ENCODE measurements at regions not wholly inside any gene's neighbourhood (a gene's known extent, or its start where the extent isn't known, plus 50 kb on each side); places are given as distances from the start of the nearest gene placed in this dataset.

DNA sequence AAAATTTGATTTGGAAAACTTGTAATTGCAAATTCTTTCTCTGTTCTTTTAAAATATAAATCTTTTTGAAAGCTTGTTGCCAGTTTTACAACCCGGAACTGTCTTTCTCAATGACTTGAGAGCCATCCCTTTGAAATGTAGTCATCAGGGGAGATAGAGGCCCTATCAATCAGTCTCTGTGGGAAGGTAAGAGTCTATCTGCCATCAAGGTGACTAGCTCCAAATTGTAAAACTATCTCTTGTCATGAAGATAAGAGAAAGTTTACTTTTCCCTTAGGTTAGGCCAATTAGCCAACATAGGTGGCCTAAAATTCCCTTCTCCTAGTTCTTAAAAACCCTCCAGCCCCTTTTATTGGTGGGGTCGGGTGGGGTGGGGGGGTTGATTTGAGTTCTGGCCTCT lies 469.1 kb upstream of the IRAK1BP1 start:
- no peak for DNase-seq

- no peak for DNase-seq
Measured at GRCh38 chr6:78400076-78400475, 467.3 kb upstream of the IRAK1BP1 start.

GRCh38 chr6:78427386-78427785 lies 440.0 kb upstream of the IRAK1BP1 start:
- DNase-seq = no peak

- no peak for DNase-seq
Measured at GRCh38 chr6:78430521-78430920, 436.8 kb upstream of the IRAK1BP1 start.

DNA sequence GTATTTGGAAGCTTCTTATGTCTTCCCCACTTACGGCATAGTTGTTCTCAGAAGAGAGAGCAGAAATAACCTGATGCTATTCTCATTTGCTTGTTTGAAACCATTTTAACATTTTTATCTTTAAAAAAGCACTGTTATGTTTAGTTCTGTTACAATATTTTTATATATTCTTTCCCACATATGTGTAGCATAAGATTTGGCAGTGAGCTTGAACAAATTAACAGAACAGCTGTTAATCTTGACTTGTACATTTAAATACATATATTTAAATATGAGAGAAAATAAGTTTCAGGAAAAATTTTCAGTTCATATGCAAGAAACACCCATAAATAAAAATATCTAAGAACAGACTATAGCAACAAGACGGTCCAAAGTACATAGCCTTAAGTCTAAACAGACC lies 431.7 kb upstream of the IRAK1BP1 start:
- DNase-seq = no peak

- no peak for DNase-seq
Measured at GRCh38 chr6:78436335-78436734, 431.0 kb upstream of the IRAK1BP1 start.

DNA sequence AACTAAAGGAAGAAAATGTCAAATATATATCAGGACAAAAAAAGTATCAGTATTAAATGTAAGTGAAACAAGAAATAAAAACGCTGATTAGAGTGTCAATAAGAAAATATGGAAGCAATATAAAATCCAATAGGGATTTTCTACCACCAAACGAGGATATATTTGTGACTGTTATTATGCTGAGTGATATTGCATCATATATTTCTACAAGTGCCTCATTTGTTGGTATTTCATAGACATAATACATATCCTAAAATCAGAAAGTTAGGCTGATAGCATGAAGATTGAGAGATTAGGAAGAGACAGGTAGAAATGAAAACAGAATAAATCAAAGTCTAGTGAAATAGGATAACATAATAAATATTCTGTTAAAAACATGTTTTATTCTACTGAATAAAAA lies 429.2 kb upstream of the IRAK1BP1 start:
- DNase-seq = no peak

GRCh38 chr6:78460711-78461110 lies 406.6 kb upstream of the IRAK1BP1 start:
- no peak for DNase-seq

- no peak for DNase-seq
Measured at GRCh38 chr6:78462728-78463127, 404.6 kb upstream of the IRAK1BP1 start.

GRCh38 chr6:78465059-78465634 lies 402.2 kb upstream of the IRAK1BP1 start:
- DNase-seq = no peak

GRCh38 chr6:78476561-78476960 lies 390.8 kb upstream of the IRAK1BP1 start:
- no peak for DNase-seq

DNA sequence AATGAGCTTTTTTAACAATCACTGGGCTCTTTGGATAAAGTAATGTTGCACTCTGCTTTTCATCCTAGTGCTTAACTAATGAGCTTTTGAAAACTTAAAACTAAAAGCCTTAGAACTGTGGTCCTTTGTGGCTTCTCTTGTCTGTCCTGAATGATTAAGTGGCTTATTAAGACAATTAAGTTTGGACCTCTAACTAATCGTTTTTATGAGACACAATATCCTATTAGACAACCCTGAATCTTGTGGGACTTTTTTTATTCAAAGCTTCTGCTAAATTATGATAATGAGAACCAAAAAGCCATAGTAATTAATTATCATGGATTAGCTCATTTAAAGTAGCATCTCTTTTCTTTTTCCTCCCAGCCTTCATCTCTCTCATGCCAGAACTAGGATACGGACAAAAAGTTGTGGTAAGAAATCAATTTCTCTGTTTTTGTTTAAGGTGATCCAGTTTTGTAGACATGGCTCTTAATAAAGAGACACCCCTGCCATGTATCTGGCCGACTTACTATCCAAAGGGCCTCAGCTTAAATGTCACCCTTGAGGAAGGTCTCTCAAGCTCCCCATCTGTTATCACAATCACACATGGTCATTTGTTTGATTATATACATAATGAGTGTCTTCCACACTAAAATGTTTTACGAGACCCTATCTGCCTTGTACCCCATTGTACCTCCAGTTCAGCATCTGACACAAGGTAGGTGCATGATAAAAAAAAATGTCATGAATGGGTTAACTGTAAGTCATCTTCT lies 384.4 kb upstream of the IRAK1BP1 start:
- DNase-seq = no peak

GRCh38 chr6:78483553-78484197 lies 383.7 kb upstream of the IRAK1BP1 start:
- DNase-seq = no peak

GRCh38 chr6:78484198-78485064 lies 382.9 kb upstream of the IRAK1BP1 start:
- DNase-seq = no peak

DNA sequence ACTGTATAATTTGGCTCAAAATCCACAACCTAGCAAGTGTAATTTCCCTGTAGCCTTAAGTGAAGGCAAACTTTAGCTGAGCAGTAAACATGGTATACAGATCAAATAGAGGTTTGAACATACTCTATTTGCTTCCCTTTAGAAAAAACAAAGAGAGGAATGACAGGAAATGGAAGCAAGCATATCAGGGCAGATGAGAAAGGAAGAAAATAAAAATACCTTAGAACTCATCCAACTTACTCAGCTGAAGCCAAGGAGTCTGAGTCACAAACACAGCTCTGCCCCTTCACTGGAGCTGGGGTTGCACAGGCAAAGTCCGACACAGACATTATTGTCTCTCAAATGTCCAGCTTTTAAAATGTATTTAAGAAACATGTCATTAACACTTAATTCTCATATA lies 379.9 kb upstream of the IRAK1BP1 start:
- DNase-seq = no peak

- DNase-seq = no peak
Measured at GRCh38 chr6:78489874-78490273, 377.5 kb upstream of the IRAK1BP1 start.

DNA sequence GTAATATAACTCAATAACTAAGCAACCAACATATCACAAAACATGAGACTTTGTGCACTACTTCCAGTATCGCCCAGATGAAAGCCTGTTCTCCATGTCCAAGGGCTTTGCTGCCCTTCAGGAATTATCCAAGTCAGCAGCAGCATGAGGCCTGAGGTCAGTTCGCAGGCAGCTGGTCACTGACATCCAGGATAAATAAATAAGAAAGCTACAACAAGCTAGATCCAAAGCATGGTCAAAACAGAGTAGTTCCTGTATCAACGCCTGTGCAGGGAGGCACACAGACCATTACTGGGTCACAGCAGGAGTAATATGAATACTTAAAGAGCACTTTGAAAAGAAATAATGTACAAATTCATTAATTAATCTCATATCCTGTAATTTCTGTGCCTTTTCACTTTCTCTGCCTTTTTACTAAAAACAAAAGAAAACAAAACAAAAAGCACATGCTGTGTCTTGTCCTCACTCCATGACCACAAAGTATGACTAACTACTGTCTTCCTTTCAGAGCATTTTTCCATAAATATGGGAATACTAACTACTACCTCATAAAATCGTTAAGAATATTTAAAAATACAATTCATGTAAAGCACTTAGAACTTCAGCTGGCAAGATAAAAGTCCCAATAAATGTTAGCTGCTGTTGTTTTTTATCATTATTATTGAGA lies 374.9 kb upstream of the IRAK1BP1 start:
- no peak for DNase-seq

GRCh38 chr6:78500299-78501089 lies 366.9 kb upstream of the IRAK1BP1 start:
- no peak for DNase-seq

DNA sequence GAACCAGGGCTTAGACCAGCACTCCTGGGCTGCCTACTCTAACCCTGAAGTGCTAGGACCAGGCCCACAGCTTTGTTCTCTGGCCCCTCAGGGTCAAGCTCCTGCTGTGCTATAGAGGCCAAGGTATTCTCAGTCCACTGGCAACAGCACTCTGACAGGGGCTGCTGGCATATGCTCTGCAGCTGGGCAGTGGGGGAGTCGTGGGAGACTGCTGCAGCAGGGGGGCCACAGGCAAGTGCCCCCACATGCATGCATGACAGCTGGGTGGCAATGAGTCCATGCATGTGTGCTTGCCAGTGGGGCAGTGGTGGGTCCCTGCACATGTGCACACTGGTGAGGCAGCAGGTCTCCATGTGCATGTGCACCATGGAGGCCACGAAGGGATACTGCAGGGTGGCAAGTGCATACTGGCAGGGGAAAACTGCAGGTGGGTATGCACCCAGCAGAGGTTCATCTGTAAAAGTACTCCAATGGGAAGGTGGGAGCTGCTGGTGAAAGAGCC lies 364.9 kb upstream of the IRAK1BP1 start:
- DNase-seq = no peak

DNA sequence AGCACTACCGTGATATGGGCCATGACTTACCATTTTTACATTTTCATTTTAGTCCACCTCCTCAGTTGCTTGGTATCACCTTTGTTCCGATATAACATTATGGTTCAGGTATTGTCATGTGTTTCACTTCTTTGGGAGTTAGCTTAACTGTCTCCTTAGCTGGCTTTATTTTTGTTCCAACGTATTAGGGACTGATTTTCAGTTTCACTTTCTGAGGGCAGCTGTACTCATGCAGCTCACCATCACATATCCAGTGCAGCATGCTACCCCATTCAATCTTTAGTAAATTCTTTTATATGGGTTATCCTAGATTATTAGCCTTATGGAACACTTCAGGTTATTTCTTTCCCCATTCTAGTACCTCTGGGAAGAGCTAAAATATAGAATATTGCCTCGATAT lies 362.2 kb upstream of the IRAK1BP1 start:
- no peak for DNase-seq

- no peak for DNase-seq
Measured at GRCh38 chr6:78511009-78511408, 356.3 kb upstream of the IRAK1BP1 start.

- DNase-seq = no peak
Measured at GRCh38 chr6:78513856-78514255, 353.5 kb upstream of the IRAK1BP1 start.

All from CD4-positive, alpha-beta T cell treated with Interleukin-6 for 4 hours (primary cell).